Astrocyte of the spinal cord (primary cell): ENCODE measurements at regions not wholly inside any gene's neighbourhood (a gene's known extent, or its start where the extent isn't known, plus 50 kb on each side); places are given as distances from the start of the nearest gene placed in this dataset.

Experiments used
- DNase-seq: peaks from one replicate; pipeline ENCODE4 v3.0.0; 2011; ENCODE audit warnings: low read depth, low spot score
- H3K4me3 ChIP-seq: 2 replicates; pipeline ENCODE4 v1.5.1; 2011; ENCODE audit warnings: low read depth, mild to moderate bottlenecking, low read length, moderate library complexity
- CTCF ChIP-seq: IDR thresholded peaks from 2 replicates; pipeline ENCODE4 v1.5.1; 2012; ENCODE audit warnings: low read depth, mild to moderate bottlenecking, low read length, inconsistent platforms
- in situ Hi-C: cut with HindIII; loops from 2 replicates; pipeline ENCODE4 v1.10.0; 2017; ENCODE audit warnings: low sequenced_read_pairs

GRCh38 chr12:93976024-93976423 is 172.4 kb upstream of the PLXNC1 start:
- TF ChIP-seq CTCF = no peak
- no peak for DNase-seq
- in situ Hi-C loops = no loop called here
- no peak overlapping the region for H3K4me3 ChIP-seq

- H3K4me3 ChIP-seq = no peak overlapping the region
- in situ Hi-C loops = no loop called here
- DNase-seq = no peak
- no peak for TF ChIP-seq CTCF
Measured at GRCh38 chr12:93977081-93977480, 171.3 kb upstream of the PLXNC1 start.

- in situ Hi-C loops = no loop called here
- no peak overlapping the region for H3K4me3 ChIP-seq
- DNase-seq = peak; percentile 30
- TF ChIP-seq CTCF = no peak
Measured at GRCh38 chr12:93978553-93978952, 169.8 kb upstream of the PLXNC1 start.

GRCh38 chr12:93979189-93979588 is 169.2 kb upstream of the PLXNC1 start:
- TF ChIP-seq CTCF = peak; percentile 47
- peak; percentile 29 for DNase-seq
- in situ Hi-C loops = no loop called here
- no peak overlapping the region for H3K4me3 ChIP-seq

- DNase-seq = no peak
- no peak for TF ChIP-seq CTCF
- in situ Hi-C loops = no loop called here
- no peak overlapping the region for H3K4me3 ChIP-seq
Measured at GRCh38 chr12:93980711-93981110, 167.7 kb upstream of the PLXNC1 start.

- in situ Hi-C loops = no loop called here
- no peak for DNase-seq
- TF ChIP-seq CTCF = no peak
- no peak overlapping the region for H3K4me3 ChIP-seq
Measured at GRCh38 chr12:93981411-93981810, 167.0 kb upstream of the PLXNC1 start.

- DNase-seq = peak; percentile 75
- H3K4me3 ChIP-seq = no peak overlapping the region
- TF ChIP-seq CTCF = no peak
- in situ Hi-C loops = no loop called here
Measured at GRCh38 chr12:93982771-93983315, 165.5 kb upstream of the PLXNC1 start.
